Pulmonary artery endothelial cell (primary cell): ENCODE measurements at regions not wholly inside any gene's neighbourhood (a gene's known extent, or its start where the extent isn't known, plus 50 kb on each side); places are given as distances from the start of the nearest gene placed in this dataset.
"Not testable (repeated sequence)": the region's sequence is repeated elsewhere in the genome, so short reads cannot be mapped to it uniquely, and the experiment has no call there.

Experiments used
- DNase-seq: peaks from one replicate; pipeline ENCODE4 v3.0.0-alpha.2; 2011; ENCODE audit warnings: low read depth, low spot score

DNA sequence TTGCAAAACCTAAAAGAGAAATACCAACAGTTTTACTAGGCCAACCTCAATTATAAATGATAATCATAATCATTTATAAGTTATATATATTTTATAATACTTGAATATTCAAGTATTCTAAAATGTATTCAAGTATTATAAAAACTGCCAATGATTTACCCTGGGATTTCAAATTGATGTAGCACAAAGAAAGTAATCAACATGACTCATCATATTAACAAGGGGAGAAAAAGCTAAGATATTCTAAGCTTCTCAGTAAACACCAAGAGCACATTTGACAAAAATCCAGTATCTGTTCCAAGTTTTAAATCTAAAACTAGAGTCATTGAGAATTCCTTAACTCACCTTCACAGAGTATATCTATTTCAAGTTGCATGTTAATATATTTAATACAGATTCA lies 56.1 kb downstream of the CAPZA3 start:
- no peak for DNase-seq

GRCh38 chr12:18797604-18798003 lies 59.7 kb downstream of the CAPZA3 start:
- no peak for DNase-seq

- DNase-seq: no peak
Observed at GRCh38 chr12:18798535-18799361, 60.8 kb downstream of the CAPZA3 start.

GRCh38 chr12:18799561-18799960 lies 61.6 kb downstream of the CAPZA3 start:
- no peak for DNase-seq

GRCh38 chr12:18805516-18806248 lies 67.8 kb downstream of the CAPZA3 start:
- DNase-seq: no peak

GRCh38 chr12:18807714-18808113 lies 69.8 kb downstream of the CAPZA3 start:
- DNase-seq: no peak

GRCh38 chr12:18808221-18808620 lies 70.3 kb downstream of the CAPZA3 start:
- no peak for DNase-seq

- DNase-seq: no peak
Observed at GRCh38 chr12:18810537-18811253, 72.8 kb downstream of the CAPZA3 start.

DNA sequence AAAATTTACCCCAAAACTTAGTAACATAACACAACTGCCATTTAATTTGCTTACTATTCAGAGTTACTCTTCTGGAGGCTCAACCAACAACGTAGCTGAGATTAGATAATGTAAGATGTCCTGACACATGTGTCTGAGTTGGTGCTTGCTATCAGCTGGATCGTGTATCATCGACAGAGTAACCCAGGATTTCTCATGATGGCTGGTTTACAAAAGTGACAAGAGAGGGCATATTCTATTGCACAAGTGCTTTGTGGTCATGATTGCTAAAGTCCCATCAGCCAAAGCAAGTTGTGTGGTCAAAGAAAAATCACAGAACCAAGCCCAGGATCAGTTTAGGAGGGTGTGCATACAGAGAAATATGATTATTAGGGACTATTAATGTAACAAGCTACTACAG lies 73.4 kb downstream of the CAPZA3 start:
- no peak for DNase-seq

DNA sequence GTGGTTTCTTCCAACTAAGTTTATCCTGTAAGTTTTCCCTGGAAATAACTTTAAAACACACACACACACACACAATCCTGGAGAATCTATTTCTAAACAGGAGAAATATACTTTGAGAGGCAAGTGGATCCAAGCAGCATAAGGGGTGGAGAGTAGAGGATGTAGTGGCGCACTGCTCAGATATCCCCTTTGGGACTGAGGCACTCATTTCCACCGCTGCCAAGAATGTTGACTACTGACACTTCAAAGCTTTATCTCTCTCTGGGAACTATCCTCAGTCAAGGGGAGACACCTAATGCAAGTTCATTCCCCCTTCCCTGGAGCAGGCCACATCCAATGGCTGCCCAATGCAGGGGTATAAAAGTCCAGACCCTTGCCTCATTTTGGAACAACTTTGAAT lies 75.8 kb downstream of the CAPZA3 start:
- no peak for DNase-seq

- no peak for DNase-seq
Observed at GRCh38 chr12:18818579-18819268, 80.8 kb downstream of the CAPZA3 start.

GRCh38 chr12:18819484-18819883 lies 81.6 kb downstream of the CAPZA3 start:
- DNase-seq: no peak

DNA sequence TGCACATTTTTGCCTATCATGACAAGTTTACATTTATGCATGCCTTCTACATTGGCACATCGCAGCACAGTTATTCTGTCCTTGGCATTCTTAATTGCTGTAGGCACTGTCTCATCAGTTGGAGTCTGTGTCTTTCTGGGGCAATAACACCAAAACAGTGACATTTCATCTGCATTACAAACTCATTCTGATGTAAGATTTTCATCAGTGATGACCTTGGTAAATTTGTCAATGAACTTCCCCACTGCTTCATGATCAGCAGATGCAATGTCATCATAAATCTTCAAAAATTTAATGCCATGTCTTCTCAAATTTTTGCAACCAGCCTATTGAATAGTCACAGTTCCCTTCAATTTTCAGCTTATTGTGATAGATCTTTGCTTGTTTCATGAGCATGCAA lies 85.5 kb downstream of the CAPZA3 start:
- no peak for DNase-seq

- DNase-seq: no peak
Observed at GRCh38 chr12:18824287-18824686, 86.4 kb downstream of the CAPZA3 start.

GRCh38 chr12:18825138-18825537 lies 87.2 kb downstream of the CAPZA3 start:
- DNase-seq: no peak

DNA sequence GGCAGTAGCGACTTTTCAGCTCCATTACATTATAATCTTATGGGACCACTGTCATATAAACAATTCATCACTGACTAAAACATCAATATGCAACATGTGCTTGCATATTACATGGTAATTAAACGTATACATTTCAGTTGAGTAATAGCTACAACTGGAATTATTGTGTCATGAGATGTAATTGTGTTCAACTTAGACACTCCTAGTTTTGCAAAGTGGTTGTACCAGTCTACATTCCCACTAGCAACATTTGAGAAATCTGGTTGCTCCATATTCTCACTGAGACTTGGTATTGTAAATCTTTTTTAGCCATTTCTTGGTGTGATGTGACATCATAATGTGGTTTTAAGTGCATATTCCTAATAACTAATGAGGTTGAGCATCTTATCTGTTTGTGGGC lies 90.0 kb downstream of the CAPZA3 start:
- no peak for DNase-seq

DNA sequence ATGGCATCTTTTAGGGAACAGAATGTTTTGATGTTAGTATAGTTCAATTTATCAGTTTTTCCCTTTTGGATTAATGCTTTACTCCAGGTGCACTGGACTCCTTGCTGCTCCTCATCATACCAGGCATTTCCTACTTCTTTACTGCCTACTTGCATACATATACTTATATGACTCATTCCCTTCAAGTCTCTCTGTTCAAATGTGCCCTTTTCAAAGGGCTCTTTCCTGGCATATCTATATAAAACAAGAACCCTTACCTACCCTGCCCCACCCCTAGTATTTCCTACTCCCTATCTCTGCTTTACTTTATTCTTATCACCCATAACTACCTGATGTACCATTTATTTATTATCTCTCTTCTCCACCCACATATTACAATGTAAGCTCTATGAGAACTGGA lies 90.6 kb downstream of the CAPZA3 start:
- no peak for DNase-seq

DNA sequence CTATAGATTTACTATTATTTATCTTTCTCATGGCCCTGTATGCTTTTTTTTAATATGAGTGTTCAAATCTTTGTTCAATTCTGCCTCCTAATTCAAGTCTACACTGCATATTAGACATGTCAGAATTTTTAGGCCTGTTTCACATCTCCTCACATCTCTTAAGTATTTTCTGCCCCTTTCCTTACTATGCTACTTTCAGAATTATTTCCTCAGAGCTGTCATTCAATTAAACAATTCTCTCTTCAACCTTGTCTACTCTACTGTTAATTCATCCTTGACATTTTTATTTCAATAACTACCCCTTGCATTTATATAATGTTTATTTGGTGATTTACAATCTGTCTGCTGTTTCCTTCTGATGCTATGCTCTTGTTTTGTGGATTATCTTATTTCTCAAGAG lies 91.1 kb downstream of the CAPZA3 start:
- no peak for DNase-seq

DNA sequence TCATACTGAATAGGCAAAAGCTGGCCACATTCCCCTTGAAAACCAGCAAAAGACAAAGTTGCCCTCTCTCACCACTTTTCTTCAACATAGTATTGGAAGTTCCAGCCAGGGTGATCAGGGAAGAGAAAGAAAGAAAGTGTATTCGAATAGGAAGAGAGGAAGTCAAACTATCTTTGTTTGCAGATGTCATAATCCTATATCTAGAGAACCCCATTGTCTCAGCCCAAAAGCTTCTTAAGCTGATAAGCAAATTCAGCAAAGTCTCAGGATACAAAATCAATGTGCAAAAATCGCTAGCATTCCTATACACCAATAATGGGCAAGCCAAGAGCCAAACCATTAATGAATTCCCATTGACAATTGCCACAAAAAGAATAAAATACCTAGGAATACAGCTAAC lies 95.0 kb downstream of the CAPZA3 start:
- DNase-seq: not testable (repeated sequence)

DNA sequence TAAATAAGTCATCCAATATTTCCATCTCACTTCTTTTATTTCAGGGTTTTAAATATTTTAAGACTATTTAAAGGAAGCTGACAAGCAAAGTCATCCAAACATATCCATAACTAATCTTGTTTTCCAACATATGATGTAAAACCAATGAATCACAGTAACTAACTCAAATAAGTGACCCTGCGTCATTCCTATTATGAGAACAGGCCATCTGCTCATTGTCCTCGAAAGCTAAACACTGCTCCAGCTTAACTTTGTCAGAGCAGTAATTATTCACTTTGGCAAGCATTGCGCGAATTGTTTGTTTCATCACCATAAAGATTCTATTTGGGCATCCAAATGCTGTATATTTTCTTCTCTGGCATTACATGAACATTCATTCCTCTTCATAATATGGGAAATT lies 99.1 kb downstream of the CAPZA3 start:
- DNase-seq: no peak

DNA sequence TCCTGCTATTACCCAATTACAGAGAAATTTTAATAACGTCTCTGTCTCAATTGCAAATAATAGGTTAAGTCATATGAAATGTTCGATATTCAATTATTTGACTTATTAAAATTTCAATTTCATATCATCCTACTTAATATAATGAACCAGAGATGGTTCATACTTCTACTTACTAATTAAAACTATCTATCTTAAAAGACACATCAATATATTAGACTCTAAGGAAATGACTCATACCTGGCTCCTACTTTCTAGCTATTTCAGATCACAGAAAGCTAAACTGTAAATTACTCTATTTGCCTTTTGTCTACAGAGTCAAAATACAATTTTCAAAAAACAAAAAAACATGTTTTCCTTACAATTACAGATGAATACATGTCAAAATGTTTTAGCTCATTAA lies 99.6 kb downstream of the CAPZA3 start:
- no peak for DNase-seq

- not testable (repeated sequence) for DNase-seq
Observed at GRCh38 chr12:18840997-18841396, 103.1 kb downstream of the CAPZA3 start.
